ENCODE measurements at regions not wholly inside any gene's neighbourhood (a gene's known extent, or its start where the extent isn't known, plus 50 kb on each side); places are given as distances from the start of the nearest gene placed in this dataset.

DNA sequence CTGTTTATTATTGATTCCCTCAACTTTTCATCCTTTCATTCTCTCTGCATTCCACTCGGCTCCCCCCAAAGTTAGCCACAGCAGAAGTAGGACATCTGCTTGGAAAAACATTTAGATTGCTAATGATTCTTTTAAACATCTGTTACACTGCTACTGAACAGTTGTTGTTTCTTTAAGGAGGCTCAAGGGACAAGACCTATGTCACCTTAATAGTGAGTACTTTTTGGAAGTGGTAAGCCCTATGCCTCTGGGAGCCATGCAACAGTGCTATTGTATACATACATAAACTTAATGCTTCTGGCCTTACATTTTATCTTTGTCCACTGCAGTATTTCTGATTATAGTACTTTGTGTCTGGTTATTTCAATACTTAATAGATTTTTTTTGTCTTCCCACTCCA lies 628.2 kb upstream of the FOXG1 start:
- no peak for TF ChIP-seq USF1 (IDR thresholded peaks at IDR 0.05)
- TF ChIP-seq NFIC (IDR thresholded peaks at IDR 0.05), result no peak
- TF ChIP-seq, protein P1, sequence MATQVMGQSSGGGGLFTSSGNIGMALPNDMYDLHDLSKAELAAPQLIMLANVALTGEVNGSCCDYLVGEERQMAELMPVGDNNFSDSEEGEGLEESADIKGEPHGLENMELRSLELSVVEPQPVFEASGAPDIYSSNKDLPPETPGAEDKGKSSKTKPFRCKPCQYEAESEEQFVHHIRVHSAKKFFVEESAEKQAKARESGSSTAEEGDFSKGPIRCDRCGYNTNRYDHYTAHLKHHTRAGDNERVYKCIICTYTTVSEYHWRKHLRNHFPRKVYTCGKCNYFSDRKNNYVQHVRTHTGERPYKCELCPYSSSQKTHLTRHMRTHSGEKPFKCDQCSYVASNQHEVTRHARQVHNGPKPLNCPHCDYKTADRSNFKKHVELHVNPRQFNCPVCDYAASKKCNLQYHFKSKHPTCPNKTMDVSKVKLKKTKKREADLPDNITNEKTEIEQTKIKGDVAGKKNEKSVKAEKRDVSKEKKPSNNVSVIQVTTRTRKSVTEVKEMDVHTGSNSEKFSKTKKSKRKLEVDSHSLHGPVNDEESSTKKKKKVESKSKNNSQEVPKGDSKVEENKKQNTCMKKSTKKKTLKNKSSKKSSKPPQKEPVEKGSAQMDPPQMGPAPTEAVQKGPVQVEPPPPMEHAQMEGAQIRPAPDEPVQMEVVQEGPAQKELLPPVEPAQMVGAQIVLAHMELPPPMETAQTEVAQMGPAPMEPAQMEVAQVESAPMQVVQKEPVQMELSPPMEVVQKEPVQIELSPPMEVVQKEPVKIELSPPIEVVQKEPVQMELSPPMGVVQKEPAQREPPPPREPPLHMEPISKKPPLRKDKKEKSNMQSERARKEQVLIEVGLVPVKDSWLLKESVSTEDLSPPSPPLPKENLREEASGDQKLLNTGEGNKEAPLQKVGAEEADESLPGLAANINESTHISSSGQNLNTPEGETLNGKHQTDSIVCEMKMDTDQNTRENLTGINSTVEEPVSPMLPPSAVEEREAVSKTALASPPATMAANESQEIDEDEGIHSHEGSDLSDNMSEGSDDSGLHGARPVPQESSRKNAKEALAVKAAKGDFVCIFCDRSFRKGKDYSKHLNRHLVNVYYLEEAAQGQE (IDR thresholded peaks at IDR 0.05; ENCODE audit: low read depth), result no peak
- no peak for TF ChIP-seq EGR1 (IDR thresholded peaks at IDR 0.05)
- no peak for TF ChIP-seq TCF12 (IDR thresholded peaks at IDR 0.05; ENCODE audit: low read depth)
- no peak for TF ChIP-seq RAD21 (IDR thresholded peaks at IDR 0.05; ENCODE audit: low read depth)
- TF ChIP-seq YY1 (IDR thresholded peaks at IDR 0.05; ENCODE audit: low read depth), result no peak
- no peak for TF ChIP-seq CREB1 (IDR thresholded peaks at IDR 0.05; ENCODE audit: low read depth)
- TF ChIP-seq FOXM1 (IDR thresholded peaks at IDR 0.05; ENCODE audit: borderline replicate concordance, low read depth), result no peak
- no peak for TF ChIP-seq EP300 (IDR thresholded peaks at IDR 0.05; ENCODE audit: borderline replicate concordance)
- TF ChIP-seq ZBTB7A (IDR thresholded peaks at IDR 0.05; ENCODE audit: low read depth), result no peak
- TF ChIP-seq, protein P2, sequence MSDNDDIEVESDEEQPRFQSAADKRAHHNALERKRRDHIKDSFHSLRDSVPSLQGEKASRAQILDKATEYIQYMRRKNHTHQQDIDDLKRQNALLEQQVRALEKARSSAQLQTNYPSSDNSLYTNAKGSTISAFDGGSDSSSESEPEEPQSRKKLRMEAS (IDR thresholded peaks at IDR 0.05), result no peak
- TF ChIP-seq TAF1 (IDR thresholded peaks at IDR 0.05; ENCODE audit: low read depth), result no peak
- no peak for TF ChIP-seq CEBPB (IDR thresholded peaks at IDR 0.05)
- TF ChIP-seq TEAD4 (IDR thresholded peaks at IDR 0.05), result no peak

DNA sequence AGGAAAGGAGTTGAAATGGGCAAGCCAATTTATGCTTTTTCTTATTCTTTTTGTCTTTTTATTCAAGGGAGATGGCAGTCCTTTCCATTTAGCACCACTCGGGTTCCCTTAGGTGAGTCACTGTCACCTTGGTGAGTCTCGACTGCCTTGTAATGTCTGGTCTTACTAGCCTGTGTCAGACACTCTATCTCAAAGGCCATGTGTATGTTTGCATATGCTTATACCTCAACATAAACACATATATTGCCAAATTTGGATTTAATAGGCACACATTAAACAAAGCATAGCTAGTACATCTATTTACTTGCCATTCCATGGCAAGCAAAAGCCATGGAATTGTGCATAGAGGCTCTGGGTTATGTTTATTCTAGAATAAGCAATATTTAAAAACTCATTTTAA lies 624.9 kb upstream of the FOXG1 start:
- TF ChIP-seq EP300 (IDR thresholded peaks at IDR 0.05; ENCODE audit: borderline replicate concordance) (no peak), TAF1 (IDR thresholded peaks at IDR 0.05; ENCODE audit: low read depth) (no peak), CEBPB (IDR thresholded peaks at IDR 0.05) (no peak), NFIC (IDR thresholded peaks at IDR 0.05) (no peak), EGR1 (IDR thresholded peaks at IDR 0.05) (no peak), YY1 (IDR thresholded peaks at IDR 0.05; ENCODE audit: low read depth) (no peak), ZBTB7A (IDR thresholded peaks at IDR 0.05; ENCODE audit: low read depth) (no peak), CREB1 (IDR thresholded peaks at IDR 0.05; ENCODE audit: low read depth) (no peak), RAD21 (IDR thresholded peaks at IDR 0.05; ENCODE audit: low read depth) (no peak), TEAD4 (IDR thresholded peaks at IDR 0.05) (no peak), TCF12 (IDR thresholded peaks at IDR 0.05; ENCODE audit: low read depth) (no peak), FOXM1 (IDR thresholded peaks at IDR 0.05; ENCODE audit: borderline replicate concordance, low read depth) (no peak), USF1 (IDR thresholded peaks at IDR 0.05) (no peak)
- TF ChIP-seq, protein P2 (IDR thresholded peaks at IDR 0.05), result no peak
- TF ChIP-seq, protein P1 (IDR thresholded peaks at IDR 0.05; ENCODE audit: low read depth), result no peak

DNA sequence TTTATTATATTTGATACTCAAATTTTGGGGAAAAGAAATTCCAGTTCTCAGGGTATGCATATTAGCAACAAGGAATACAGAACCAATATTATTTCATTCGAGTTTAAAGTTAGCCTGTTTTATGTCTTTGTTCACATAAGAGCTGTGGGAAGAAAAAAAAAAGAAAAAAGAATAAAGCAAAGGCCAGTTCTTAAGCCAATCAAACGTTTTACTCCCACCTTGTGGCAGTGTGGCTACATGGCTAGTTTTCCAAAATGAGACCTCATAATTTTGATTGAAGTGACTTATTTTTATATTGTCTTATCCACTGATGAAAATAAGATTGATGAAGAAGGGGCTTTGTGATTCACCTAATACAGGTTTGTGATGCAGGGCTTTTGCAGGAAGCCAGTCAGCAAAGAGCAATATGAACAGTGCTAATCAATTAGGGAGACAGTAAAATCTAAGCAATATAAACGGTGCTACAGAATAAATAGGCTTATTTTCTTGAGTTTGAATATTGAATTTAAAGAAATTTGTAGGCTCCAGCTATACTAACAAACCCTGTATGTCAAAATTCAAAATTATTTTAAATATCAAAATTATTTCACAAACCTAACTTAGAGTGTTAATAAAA lies 624.1 kb upstream of the FOXG1 start:
- TF ChIP-seq CEBPB (IDR thresholded peaks at IDR 0.05), result no peak
- TF ChIP-seq RAD21 (IDR thresholded peaks at IDR 0.05; ENCODE audit: low read depth), result peak; percentile 70

- no peak for TF ChIP-seq TEAD4 (IDR thresholded peaks at IDR 0.05)
- TF ChIP-seq, protein P1 (IDR thresholded peaks at IDR 0.05; ENCODE audit: low read depth), result no peak
- no peak for TF ChIP-seq NFIC (IDR thresholded peaks at IDR 0.05)
- no peak for TF ChIP-seq CREB1 (IDR thresholded peaks at IDR 0.05; ENCODE audit: low read depth)
- TF ChIP-seq, protein P2 (IDR thresholded peaks at IDR 0.05), result no peak
- no peak for TF ChIP-seq ZBTB7A (IDR thresholded peaks at IDR 0.05; ENCODE audit: low read depth)
- TF ChIP-seq TCF12 (IDR thresholded peaks at IDR 0.05; ENCODE audit: low read depth), result no peak
- no peak for TF ChIP-seq TAF1 (IDR thresholded peaks at IDR 0.05; ENCODE audit: low read depth)
- no peak for TF ChIP-seq CEBPB (IDR thresholded peaks at IDR 0.05)
- TF ChIP-seq YY1 (IDR thresholded peaks at IDR 0.05; ENCODE audit: low read depth), result no peak
- no peak for TF ChIP-seq FOXM1 (IDR thresholded peaks at IDR 0.05; ENCODE audit: borderline replicate concordance, low read depth)
- no peak for TF ChIP-seq USF1 (IDR thresholded peaks at IDR 0.05)
- TF ChIP-seq EP300 (IDR thresholded peaks at IDR 0.05; ENCODE audit: borderline replicate concordance), result no peak
- no peak for TF ChIP-seq EGR1 (IDR thresholded peaks at IDR 0.05)
These were observed 623.3 kb upstream of the FOXG1 start for GRCh38 chr14:28143316-28143715.
